ENCODE measurements at regions not wholly inside any gene's neighbourhood (a gene's known extent, or its start where the extent isn't known, plus 50 kb on each side); places are given as distances from the start of the nearest gene placed in this dataset.

GRCh38 chr6:105510746-105511145 lies 107.9 kb upstream of the PREP start:
- Mint-ChIP-seq H3K4me1 (ENCODE audit: low read depth) (no peaks in the 10 kb centered on the region), H3K36me3 (ENCODE audit: low read depth) (no peaks in the 10 kb centered on the region), H3K27me3 (peaks cover 5% of the 10 kb centered on the region), H3K9me3 (no peaks in the 10 kb centered on the region), H3K27ac (no peak overlapping the region), H3K4me3 (no peak overlapping the region)
- intact Hi-C loops (cut with micrococcal nuclease) = no loop called here

GRCh38 chr6:105509506-105510331 lies 106.8 kb upstream of the PREP start:
- Mint-ChIP-seq H3K36me3 (ENCODE audit: low read depth) (no peaks in the 10 kb centered on the region), H3K27ac (no peak overlapping the region), H3K27me3 (peaks cover 3% of the 10 kb centered on the region), H3K9me3 (no peaks in the 10 kb centered on the region), H3K4me1 (ENCODE audit: low read depth) (no peaks in the 10 kb centered on the region), H3K4me3 (no peak overlapping the region)
- intact Hi-C loops (cut with micrococcal nuclease) = no loop called here

GRCh38 chr6:105507811-105508210 lies 104.9 kb upstream of the PREP start:
- H3K4me1 Mint-ChIP-seq (ENCODE audit: low read depth) = no peaks in the 10 kb centered on the region
- no peak overlapping the region for H3K4me3 Mint-ChIP-seq
- H3K27ac Mint-ChIP-seq = no peak overlapping the region
- H3K27me3 Mint-ChIP-seq = peaks cover 3% of the 10 kb centered on the region
- intact Hi-C loops (cut with micrococcal nuclease) = no loop called here
- no peaks in the 10 kb centered on the region for H3K36me3 Mint-ChIP-seq (ENCODE audit: low read depth)
- no peaks in the 10 kb centered on the region for H3K9me3 Mint-ChIP-seq

GRCh38 chr6:105504706-105505105 lies 101.8 kb upstream of the PREP start:
- intact Hi-C loops (cut with micrococcal nuclease) = no loop called here
- no peak overlapping the region for H3K27ac Mint-ChIP-seq
- H3K9me3 Mint-ChIP-seq = no peaks in the 10 kb centered on the region
- H3K4me1 Mint-ChIP-seq (ENCODE audit: low read depth) = no peaks in the 10 kb centered on the region
- no peaks in the 10 kb centered on the region for H3K36me3 Mint-ChIP-seq (ENCODE audit: low read depth)
- H3K4me3 Mint-ChIP-seq = no peak overlapping the region
- peaks cover 3% of the 10 kb centered on the region for H3K27me3 Mint-ChIP-seq

- Mint-ChIP-seq H3K27ac (no peak overlapping the region), H3K27me3 (peaks cover 3% of the 10 kb centered on the region), H3K4me3 (no peak overlapping the region), H3K9me3 (no peaks in the 10 kb centered on the region), H3K4me1 (ENCODE audit: low read depth) (no peaks in the 10 kb centered on the region), H3K36me3 (ENCODE audit: low read depth) (no peaks in the 10 kb centered on the region)
- intact Hi-C loops (cut with micrococcal nuclease) = no loop called here
Measured at GRCh38 chr6:105503641-105504040, 100.8 kb upstream of the PREP start.

- Mint-ChIP-seq H3K36me3 (ENCODE audit: low read depth) (no peaks in the 10 kb centered on the region), H3K4me1 (ENCODE audit: low read depth) (no peaks in the 10 kb centered on the region), H3K9me3 (no peaks in the 10 kb centered on the region), H3K27ac (no peak overlapping the region), H3K4me3 (no peak overlapping the region), H3K27me3 (peaks cover 3% of the 10 kb centered on the region)
- intact Hi-C loops (cut with micrococcal nuclease) = no loop called here
Measured at GRCh38 chr6:105501826-105502344, 99.0 kb upstream of the PREP start.

- H3K27ac Mint-ChIP-seq = no peak overlapping the region
- H3K9me3 Mint-ChIP-seq = no peaks in the 10 kb centered on the region
- intact Hi-C loops (cut with micrococcal nuclease) = no loop called here
- H3K36me3 Mint-ChIP-seq (ENCODE audit: low read depth) = no peaks in the 10 kb centered on the region
- peaks cover 1% of the 10 kb centered on the region for H3K27me3 Mint-ChIP-seq
- H3K4me1 Mint-ChIP-seq (ENCODE audit: low read depth) = no peaks in the 10 kb centered on the region
- no peak overlapping the region for H3K4me3 Mint-ChIP-seq
Measured at GRCh38 chr6:105501246-105501645, 98.4 kb upstream of the PREP start.

- no peak overlapping the region for H3K27ac Mint-ChIP-seq
- peaks cover 1% of the 10 kb centered on the region for H3K27me3 Mint-ChIP-seq
- H3K36me3 Mint-ChIP-seq (ENCODE audit: low read depth) = no peaks in the 10 kb centered on the region
- intact Hi-C loops (cut with micrococcal nuclease) = no loop called here
- no peak overlapping the region for H3K4me3 Mint-ChIP-seq
- no peaks in the 10 kb centered on the region for H3K9me3 Mint-ChIP-seq
- H3K4me1 Mint-ChIP-seq (ENCODE audit: low read depth) = no peaks in the 10 kb centered on the region
Measured at GRCh38 chr6:105500693-105501092, 97.8 kb upstream of the PREP start.

GRCh38 chr6:105499931-105500330 lies 97.0 kb upstream of the PREP start:
- no peak overlapping the region for H3K4me3 Mint-ChIP-seq
- H3K36me3 Mint-ChIP-seq (ENCODE audit: low read depth) = no peaks in the 10 kb centered on the region
- no peaks in the 10 kb centered on the region for H3K4me1 Mint-ChIP-seq (ENCODE audit: low read depth)
- H3K27me3 Mint-ChIP-seq = peaks cover 1% of the 10 kb centered on the region
- intact Hi-C loops (cut with micrococcal nuclease) = no loop called here
- no peaks in the 10 kb centered on the region for H3K9me3 Mint-ChIP-seq
- no peak overlapping the region for H3K27ac Mint-ChIP-seq

- Mint-ChIP-seq H3K9me3 (no peaks in the 10 kb centered on the region), H3K36me3 (ENCODE audit: low read depth) (no peaks in the 10 kb centered on the region), H3K27ac (no peak overlapping the region), H3K4me1 (ENCODE audit: low read depth) (no peaks in the 10 kb centered on the region), H3K27me3 (peaks cover 1% of the 10 kb centered on the region), H3K4me3 (no peak overlapping the region)
- intact Hi-C loops (cut with micrococcal nuclease) = no loop called here
Measured at GRCh38 chr6:105499136-105499870, 96.4 kb upstream of the PREP start.

GRCh38 chr6:105497549-105497948 lies 94.7 kb upstream of the PREP start:
- H3K9me3 Mint-ChIP-seq = no peaks in the 10 kb centered on the region
- no peak overlapping the region for H3K4me3 Mint-ChIP-seq
- no peaks in the 10 kb centered on the region for H3K36me3 Mint-ChIP-seq (ENCODE audit: low read depth)
- no peak overlapping the region for H3K27ac Mint-ChIP-seq
- H3K4me1 Mint-ChIP-seq (ENCODE audit: low read depth) = no peaks in the 10 kb centered on the region
- H3K27me3 Mint-ChIP-seq = peaks cover 1% of the 10 kb centered on the region
- intact Hi-C loops (cut with micrococcal nuclease) = no loop called here

GRCh38 chr6:105495515-105495914 lies 92.6 kb upstream of the PREP start:
- no peaks in the 10 kb centered on the region for H3K36me3 Mint-ChIP-seq (ENCODE audit: low read depth)
- no peaks in the 10 kb centered on the region for H3K9me3 Mint-ChIP-seq
- H3K4me1 Mint-ChIP-seq (ENCODE audit: low read depth) = no peaks in the 10 kb centered on the region
- no peaks in the 10 kb centered on the region for H3K27me3 Mint-ChIP-seq
- no peak overlapping the region for H3K4me3 Mint-ChIP-seq
- no peak overlapping the region for H3K27ac Mint-ChIP-seq
- intact Hi-C loops (cut with micrococcal nuclease) = no loop called here

GRCh38 chr6:105494688-105495087 lies 91.8 kb upstream of the PREP start:
- no peaks in the 10 kb centered on the region for H3K27me3 Mint-ChIP-seq
- H3K36me3 Mint-ChIP-seq (ENCODE audit: low read depth) = no peaks in the 10 kb centered on the region
- peaks cover 5% of the 10 kb centered on the region for H3K4me1 Mint-ChIP-seq (ENCODE audit: low read depth)
- H3K27ac Mint-ChIP-seq = no peak overlapping the region
- no peak overlapping the region for H3K4me3 Mint-ChIP-seq
- intact Hi-C loops (cut with micrococcal nuclease) = no loop called here
- H3K9me3 Mint-ChIP-seq = no peaks in the 10 kb centered on the region

GRCh38 chr6:105493736-105494135 lies 90.9 kb upstream of the PREP start:
- no peak overlapping the region for H3K27ac Mint-ChIP-seq

More at GRCh38 chr6:105493736-105494135, 90.9 kb upstream of the PREP start:
- Mint-ChIP-seq H3K4me1 (ENCODE audit: low read depth) (peaks cover 14% of the 10 kb centered on the region), H3K27me3 (no peaks in the 10 kb centered on the region), H3K4me3 (no peak overlapping the region), H3K9me3 (no peaks in the 10 kb centered on the region), H3K36me3 (ENCODE audit: low read depth) (no peaks in the 10 kb centered on the region)
- intact Hi-C loops (cut with micrococcal nuclease) = no loop called here

Measured in dendritic cell treated with granulocyte-macrophage colony-stimulating factor and Interleukin-4, amounts not matched to agents 40 ng/mL and 50 ng/mL, for 4 days (primary cell).